Neural crest cell (in vitro differentiated cells): ENCODE measurements at regions not wholly inside any gene's neighbourhood (a gene's known extent, or its start where the extent isn't known, plus 50 kb on each side); places are given as distances from the start of the nearest gene placed in this dataset.

Source experiments
- DNase-seq: peaks from one replicate; pipeline ENCODE4 v3.0.0; 2021; ENCODE audit warnings: low read depth, mixed read lengths, low spot score
- H3K27ac Mint-ChIP-seq: one replicate; pipeline ENCODE4 v1.8.0; 2021; ENCODE audit warnings: mild to moderate bottlenecking, mixed read lengths; ENCODE audit not compliant: unreplicated experiment
- H3K27me3 Mint-ChIP-seq: 2 replicates; pipeline ENCODE4 v1.8.0; 2021; ENCODE audit warnings: low read depth, mild to moderate bottlenecking, mixed read lengths
- H3K36me3 Mint-ChIP-seq: 2 replicates; pipeline ENCODE4 v1.8.0; 2021; ENCODE audit warnings: low read depth, mild to moderate bottlenecking, mixed read lengths
- H3K4me1 Mint-ChIP-seq: 2 replicates; pipeline ENCODE4 v1.8.0; 2021; ENCODE audit warnings: mixed read lengths
- H3K4me3 Mint-ChIP-seq: one replicate; pipeline ENCODE4 v1.8.0; 2021; ENCODE audit warnings: mild to moderate bottlenecking, mixed read lengths
- H3K9me3 Mint-ChIP-seq: 2 replicates; pipeline ENCODE4 v1.8.0; 2021; ENCODE audit warnings: mixed read lengths
- TF ChIP-seq, protein P1 (sequence below): fragments of 200-600 bp; sonication (generic); conservative IDR thresholded peaks from 2 replicates; pipeline ENCODE4 v1.5.0; 2021; ENCODE audit warnings: antibody characterized with exemption, mild to moderate bottlenecking

DNA sequence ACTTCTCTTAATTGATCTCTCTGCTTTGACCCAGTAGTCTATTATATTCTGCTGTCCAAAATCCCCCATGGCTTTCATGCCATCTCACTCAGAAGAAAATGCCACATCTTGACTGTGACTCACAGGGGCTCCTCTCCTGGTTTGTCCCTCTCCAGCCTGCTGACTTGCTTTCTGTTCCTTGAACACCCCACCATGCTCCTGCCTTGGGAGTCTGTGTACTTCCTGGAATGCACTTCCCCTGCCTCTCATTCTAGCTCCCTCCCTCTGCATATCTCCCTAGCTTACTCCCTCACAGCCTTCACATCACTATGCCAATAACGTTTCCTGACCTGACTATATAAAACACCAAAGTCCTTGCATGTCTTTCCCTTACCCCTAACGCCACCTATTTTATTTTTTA, 167.2 kb downstream of the TRIB2 start:
- Mint-ChIP-seq H3K4me3 (no peak overlapping the region), H3K9me3 (no peaks in the 10 kb centered on the region), H3K27me3 (no peaks in the 10 kb centered on the region), H3K36me3 (no peaks in the 10 kb centered on the region), H3K27ac (peak overlapping the region; percentile 39), H3K4me1 (no peaks in the 10 kb centered on the region)
- TF ChIP-seq, protein P1, sequence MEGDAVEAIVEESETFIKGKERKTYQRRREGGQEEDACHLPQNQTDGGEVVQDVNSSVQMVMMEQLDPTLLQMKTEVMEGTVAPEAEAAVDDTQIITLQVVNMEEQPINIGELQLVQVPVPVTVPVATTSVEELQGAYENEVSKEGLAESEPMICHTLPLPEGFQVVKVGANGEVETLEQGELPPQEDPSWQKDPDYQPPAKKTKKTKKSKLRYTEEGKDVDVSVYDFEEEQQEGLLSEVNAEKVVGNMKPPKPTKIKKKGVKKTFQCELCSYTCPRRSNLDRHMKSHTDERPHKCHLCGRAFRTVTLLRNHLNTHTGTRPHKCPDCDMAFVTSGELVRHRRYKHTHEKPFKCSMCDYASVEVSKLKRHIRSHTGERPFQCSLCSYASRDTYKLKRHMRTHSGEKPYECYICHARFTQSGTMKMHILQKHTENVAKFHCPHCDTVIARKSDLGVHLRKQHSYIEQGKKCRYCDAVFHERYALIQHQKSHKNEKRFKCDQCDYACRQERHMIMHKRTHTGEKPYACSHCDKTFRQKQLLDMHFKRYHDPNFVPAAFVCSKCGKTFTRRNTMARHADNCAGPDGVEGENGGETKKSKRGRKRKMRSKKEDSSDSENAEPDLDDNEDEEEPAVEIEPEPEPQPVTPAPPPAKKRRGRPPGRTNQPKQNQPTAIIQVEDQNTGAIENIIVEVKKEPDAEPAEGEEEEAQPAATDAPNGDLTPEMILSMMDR: no peak
- no peak for DNase-seq

DNA sequence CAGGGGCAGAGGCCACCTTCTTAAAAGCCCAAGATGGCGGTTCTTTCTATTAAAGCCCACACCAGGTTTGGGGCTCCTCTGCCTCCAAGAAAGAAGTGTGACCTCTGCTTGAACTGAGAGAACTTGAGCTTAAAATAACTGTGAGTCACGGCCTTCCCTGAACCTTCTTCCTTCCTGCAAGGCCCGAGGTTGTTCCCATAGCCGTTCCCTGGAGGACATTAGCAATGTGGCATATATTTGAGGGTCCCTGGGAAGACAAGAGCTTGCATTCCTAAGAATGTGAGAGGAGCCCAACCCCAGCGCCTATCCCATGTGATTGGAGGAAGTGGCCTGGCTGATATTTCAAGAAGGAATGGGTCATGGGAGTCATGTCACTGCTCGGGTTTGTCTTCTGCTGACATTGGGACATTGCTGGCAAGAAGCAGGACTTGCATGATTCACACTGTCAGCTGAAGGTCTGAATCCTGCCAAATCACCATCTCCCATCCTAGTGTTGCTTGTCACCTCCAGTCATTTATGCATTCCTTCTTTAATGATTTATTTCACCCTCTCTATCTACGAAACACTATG, 168.1 kb downstream of the TRIB2 start:
- Mint-ChIP-seq H3K9me3 (peaks cover 2% of the 10 kb centered on the region), H3K36me3 (no peaks in the 10 kb centered on the region), H3K27ac (no peak overlapping the region), H3K4me1 (no peaks in the 10 kb centered on the region), H3K27me3 (no peaks in the 10 kb centered on the region), H3K4me3 (no peak overlapping the region)
- TF ChIP-seq, protein P1: no peak
- DNase-seq: no peak

DNA sequence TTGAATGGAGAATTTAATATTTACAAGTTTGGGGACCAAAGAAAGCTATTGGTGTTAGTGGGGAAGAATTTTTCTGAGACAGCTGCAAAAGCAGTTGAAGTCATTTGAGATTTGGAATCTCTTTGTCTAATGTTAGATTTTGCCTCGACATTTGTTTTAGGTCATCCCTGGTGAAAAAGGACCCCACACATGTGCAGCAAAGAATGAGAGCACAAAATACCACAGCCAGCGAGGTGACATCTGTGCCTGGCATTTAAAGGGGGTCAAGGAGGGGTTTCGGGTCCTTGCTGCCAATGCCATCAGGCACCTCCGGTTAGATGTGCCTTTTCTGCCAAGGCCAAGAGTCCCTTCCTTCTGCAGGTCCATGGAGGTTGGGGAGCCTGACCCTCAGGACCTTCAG, 173.3 kb downstream of the TRIB2 start:
- Mint-ChIP-seq H3K36me3 (peaks cover 3% of the 10 kb centered on the region), H3K27ac (no peak overlapping the region), H3K4me3 (no peak overlapping the region), H3K9me3 (peaks cover 18% of the 10 kb centered on the region), H3K4me1 (no peaks in the 10 kb centered on the region), H3K27me3 (no peaks in the 10 kb centered on the region)
- TF ChIP-seq, protein P1: no peak
- no peak for DNase-seq

DNA sequence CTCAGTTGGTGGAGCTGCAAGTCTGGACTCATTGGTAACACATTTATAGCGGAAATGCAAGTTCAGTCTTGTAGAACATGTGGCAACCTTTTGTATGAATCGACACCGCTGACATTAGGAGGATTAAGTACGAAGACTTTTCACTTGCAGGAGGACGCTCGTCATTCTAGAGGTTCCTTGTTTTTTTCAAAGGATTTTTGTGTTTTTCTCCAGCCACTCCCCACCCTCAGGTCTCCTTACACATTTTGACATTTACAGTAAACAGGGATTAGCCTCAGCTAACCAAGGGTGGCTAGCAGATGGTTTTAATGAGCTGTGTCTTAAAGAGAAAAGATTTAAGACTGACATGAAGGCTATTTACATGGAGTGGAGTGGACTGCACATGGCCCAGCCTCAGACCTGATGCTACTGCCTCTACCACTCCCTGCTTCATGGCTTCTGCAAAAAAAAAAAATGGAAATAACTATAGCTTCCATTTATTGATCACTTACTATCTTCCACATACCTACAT, 173.8 kb downstream of the TRIB2 start:
- no peak for DNase-seq
- Mint-ChIP-seq H3K4me1 (no peaks in the 10 kb centered on the region), H3K27me3 (no peaks in the 10 kb centered on the region), H3K4me3 (no peak overlapping the region), H3K27ac (no peak overlapping the region), H3K9me3 (peaks cover 18% of the 10 kb centered on the region), H3K36me3 (peaks cover 3% of the 10 kb centered on the region)
- TF ChIP-seq, protein P1: no peak

DNA sequence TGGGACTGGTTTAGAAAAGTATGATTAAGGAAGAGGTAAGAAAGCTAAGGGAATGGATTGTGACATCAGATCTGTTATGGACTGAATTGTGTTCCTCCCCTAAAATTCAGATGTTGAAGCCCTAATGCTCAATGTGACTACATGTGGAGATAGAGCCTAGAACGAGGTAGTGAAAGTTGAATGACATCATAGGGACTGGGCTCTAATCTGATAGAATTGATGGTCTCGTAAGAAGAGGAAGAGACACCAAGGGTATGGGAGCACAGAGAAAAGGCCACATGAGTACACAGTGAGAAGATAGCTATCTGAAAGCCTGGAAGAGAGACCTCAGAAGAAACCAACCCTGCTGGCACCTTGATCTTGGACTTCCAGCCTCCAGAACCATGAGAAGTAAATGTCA, 178.3 kb downstream of the TRIB2 start:
- no peak overlapping the region for H3K4me3 Mint-ChIP-seq
- peak overlapping the region; percentile 13 for H3K27ac Mint-ChIP-seq
- DNase-seq: no peak
- peaks cover 3% of the 10 kb centered on the region for H3K36me3 Mint-ChIP-seq
- no peaks in the 10 kb centered on the region for H3K27me3 Mint-ChIP-seq
- TF ChIP-seq, protein P1: no peak
- no peaks in the 10 kb centered on the region for H3K4me1 Mint-ChIP-seq
- H3K9me3 Mint-ChIP-seq: peaks cover 15% of the 10 kb centered on the region
